ENCODE measurements at regions not wholly inside any gene's neighbourhood (a gene's known extent, or its start where the extent isn't known, plus 50 kb on each side); places are given as distances from the start of the nearest gene placed in this dataset.

DNA sequence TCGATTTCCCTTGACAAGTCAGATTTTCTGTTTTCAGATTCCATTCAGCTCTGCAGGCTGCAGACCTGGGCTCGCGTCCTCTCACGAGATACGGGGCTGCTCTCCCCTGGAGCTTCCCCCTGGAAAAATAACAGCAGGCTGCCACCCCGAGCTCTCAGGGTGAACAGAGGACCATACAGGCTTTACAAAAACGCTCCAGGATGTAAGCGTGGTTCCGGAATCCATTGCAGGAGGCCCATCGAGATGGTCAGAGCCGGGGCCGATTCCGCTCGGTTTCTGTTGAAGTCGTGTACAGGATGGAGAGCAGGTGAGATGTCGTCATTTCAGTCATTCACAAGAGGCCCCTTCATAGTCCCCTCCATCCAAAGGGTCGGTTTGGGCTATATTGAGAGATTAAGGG, 297.7 kb upstream of the IRX4 start:
- Histone ChIP-seq H3K27me3 (ENCODE audit: insufficient read depth, low read depth, low read length) (no peaks in the 10 kb centered on the region), H3K27ac (ENCODE audit: low read length) (no peak overlapping the region), H3F3A (ENCODE audit: insufficient read depth, low read length, poor library complexity, severe bottlenecking) (no peaks in the 10 kb centered on the region), H3K36me3 (ENCODE audit: insufficient read depth, low read length) (no peaks in the 10 kb centered on the region), H3K9ac (ENCODE audit: low read length) (no peak overlapping the region), H4K20me1 (ENCODE audit: insufficient read depth) (no peaks in the 10 kb centered on the region), H3K4me3 (ENCODE audit: low read length) (no peak overlapping the region), H2AFZ (ENCODE audit: low read depth, low read length) (no peak overlapping the region), H3K4me2 (ENCODE audit: low read length) (no peak overlapping the region), H3K9me3 (ENCODE audit: low read length) (no peaks in the 10 kb centered on the region), H3K9me2 (ENCODE audit: insufficient read depth, low read length) (no peaks in the 10 kb centered on the region), H3K79me2 (replicated peaks; ENCODE audit: insufficient read depth, low read length) (no peaks in the 10 kb centered on the region)
- TF ChIP-seq REST (IDR thresholded peaks at IDR 0.05; ENCODE audit: borderline replicate concordance), result no peak
- no peak for TF ChIP-seq TAF1 (IDR thresholded peaks at IDR 0.05; ENCODE audit: low read depth)
- no peak for TF ChIP-seq RAD21 (conservative IDR thresholded peaks at IDR 0.05)
- no peak for TF ChIP-seq POLR2AphosphoS5 (IDR thresholded peaks at IDR 0.05)
- no peak for TF ChIP-seq EP300 (conservative IDR thresholded peaks at IDR 0.05; ENCODE audit: poor library complexity, severe bottlenecking)
- no peak for TF ChIP-seq EZH2 (IDR thresholded peaks at IDR 0.05; ENCODE audit: borderline replicate concordance, insufficient read depth, low read length, poor library complexity, severe bottlenecking)
- TF ChIP-seq SMC3 (conservative IDR thresholded peaks at IDR 0.05; ENCODE audit: poor library complexity), result no peak
- TF ChIP-seq MXI1 (conservative IDR thresholded peaks at IDR 0.05; ENCODE audit: poor library complexity, severe bottlenecking), result no peak
- no peak for TF ChIP-seq CTCF (IDR thresholded peaks at IDR 0.05; ENCODE audit: poor library complexity, severe bottlenecking)

DNA sequence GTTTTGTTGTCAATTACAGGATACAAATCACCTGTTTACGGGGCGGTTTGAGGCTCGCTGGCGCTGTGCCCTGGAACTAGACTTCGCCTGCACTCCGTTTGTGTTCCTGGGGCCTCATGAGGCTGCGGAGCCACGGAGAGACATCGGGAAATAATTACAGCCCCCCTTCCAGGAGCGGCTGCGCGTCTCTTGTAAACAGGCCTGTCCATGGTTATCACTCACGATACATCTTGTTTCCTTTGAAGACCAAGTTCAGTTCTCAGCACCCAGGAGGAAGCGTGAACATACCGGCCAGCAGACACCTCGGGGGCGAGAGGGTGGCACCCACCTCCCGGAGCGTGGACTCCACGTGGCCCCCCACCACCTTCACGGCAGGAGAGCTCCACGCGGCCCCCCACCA, 297.1 kb upstream of the IRX4 start:
- no peaks in the 10 kb centered on the region for H3K27me3 ChIP-seq (ENCODE audit: insufficient read depth, low read depth, low read length)
- no peaks in the 10 kb centered on the region for H3K79me2 ChIP-seq (replicated peaks; ENCODE audit: insufficient read depth, low read length)
- no peaks in the 10 kb centered on the region for H4K20me1 ChIP-seq (ENCODE audit: insufficient read depth)
- no peaks in the 10 kb centered on the region for H3F3A ChIP-seq (ENCODE audit: insufficient read depth, low read length, poor library complexity, severe bottlenecking)
- H3K4me2 ChIP-seq (ENCODE audit: low read length), result no peak overlapping the region
- no peak overlapping the region for H3K9ac ChIP-seq (ENCODE audit: low read length)
- H3K27ac ChIP-seq (ENCODE audit: low read length), result no peak overlapping the region
- no peaks in the 10 kb centered on the region for H3K9me3 ChIP-seq (ENCODE audit: low read length)
- TF ChIP-seq REST (IDR thresholded peaks at IDR 0.05; ENCODE audit: borderline replicate concordance), result no peak
- TF ChIP-seq TAF1 (IDR thresholded peaks at IDR 0.05; ENCODE audit: low read depth), result no peak
- TF ChIP-seq MXI1 (conservative IDR thresholded peaks at IDR 0.05; ENCODE audit: poor library complexity, severe bottlenecking), result no peak
- no peak for TF ChIP-seq RAD21 (conservative IDR thresholded peaks at IDR 0.05)
- TF ChIP-seq EZH2 (IDR thresholded peaks at IDR 0.05; ENCODE audit: borderline replicate concordance, insufficient read depth, low read length, poor library complexity, severe bottlenecking), result no peak
- H3K36me3 ChIP-seq (ENCODE audit: insufficient read depth, low read length), result no peaks in the 10 kb centered on the region
- no peak overlapping the region for H2AFZ ChIP-seq (ENCODE audit: low read depth, low read length)
- no peak overlapping the region for H3K4me3 ChIP-seq (ENCODE audit: low read length)
- H3K9me2 ChIP-seq (ENCODE audit: insufficient read depth, low read length), result no peaks in the 10 kb centered on the region

All from neural cell (in vitro differentiated cells).